IMR-90 (cell line): ENCODE measurements at regions not wholly inside any gene's neighbourhood (a gene's known extent, or its start where the extent isn't known, plus 50 kb on each side); places are given as distances from the start of the nearest gene placed in this dataset.

ENCODE experiments used
- ATAC-seq: fragments of 200-7000 bp; cut with Tn5 transposase; 2 replicates; pipeline ENCODE4 v1.9.1; 2020; ENCODE audit warnings: low read depth, mild to moderate bottlenecking, moderate library complexity
- BruUV-seq: library from RNA; stranded (reverse); fragments of 400-500 nt; replicated peaks from 2 replicates; lab custom pipeline; 2021; lab: Mats Ljungman, UMichigan
- CTCF ChIA-PET: fragments of 300-600 bp; formaldehyde crosslinking; extraction: SDS; loops from one replicate; lab custom pipeline; 2021; ENCODE audit warnings: antibody characterized with exemption; lab: Yijun Ruan, JAX
- POLR2A ChIA-PET: fragments of 300-600 bp; sonication (Branson Sonifier 250); formaldehyde crosslinking; loops from one replicate; lab custom pipeline; 2022; ENCODE audit warnings: antibody characterized with exemption; ENCODE audit not compliant: unreplicated experiment; lab: Charles Lee
- DNase-seq: peaks from one replicate; pipeline ENCODE4 v3.0.0; 2013
- H2AFZ ChIP-seq: replicated peaks from 2 replicates; pipeline ENCODE3; 2013; ENCODE audit warnings: low read length, mild to moderate bottlenecking; ENCODE audit not compliant: poor library complexity
- H2AK5ac ChIP-seq: 2 replicates; pipeline ENCODE4 v1.6.1; 2013; ENCODE audit warnings: low read depth, low read length, inconsistent platforms
- H2AK9ac ChIP-seq: replicated peaks from 2 replicates; pipeline ENCODE3; 2013; ENCODE audit warnings: mild to moderate bottlenecking, low read depth, low read length, moderate library complexity; ENCODE audit not compliant: poor library complexity
- H2BK120ac ChIP-seq: 2 replicates; pipeline ENCODE4 v1.6.1; 2013; ENCODE audit warnings: low read depth, low read length, inconsistent platforms
- H2BK15ac ChIP-seq: 3 replicates; pipeline ENCODE4 v1.6.1; 2013; ENCODE audit warnings: low read depth, low read length, inconsistent platforms
- H2BK20ac ChIP-seq: 2 replicates; pipeline ENCODE4 v1.6.1; 2013; ENCODE audit warnings: low read depth, mild to moderate bottlenecking, inconsistent platforms, low read length, moderate library complexity
- H2BK5ac ChIP-seq: 2 replicates; pipeline ENCODE4 v1.6.1; 2013; ENCODE audit warnings: mild to moderate bottlenecking, low read depth, low read length, inconsistent platforms; ENCODE audit not compliant: poor library complexity, severe bottlenecking
- H3K14ac ChIP-seq: replicated peaks from 2 replicates; pipeline ENCODE4 v1.6.1; 2013; ENCODE audit warnings: low read depth, low read length, inconsistent platforms
- H3K18ac ChIP-seq: 2 replicates; pipeline ENCODE4 v1.6.1; 2013; ENCODE audit warnings: low read depth, low read length, control low read depth
- H3K23ac ChIP-seq: 2 replicates; pipeline ENCODE4 v1.6.1; 2013; ENCODE audit warnings: low read depth, low read length, inconsistent platforms
- H3K27ac ChIP-seq: 2 replicates; pipeline ENCODE4 v1.5.1; 2013; ENCODE audit warnings: mild to moderate bottlenecking, control low read depth, low read length; ENCODE audit not compliant: insufficient read depth
- H3K27me3 ChIP-seq: 2 replicates; pipeline ENCODE4 v1.6.1; 2013; ENCODE audit warnings: low read length; ENCODE audit not compliant: control insufficient read depth, insufficient read depth
- H3K36me3 ChIP-seq: 2 replicates; pipeline ENCODE4 v1.6.1; 2013; ENCODE audit warnings: low read length, mixed read lengths; ENCODE audit not compliant: control insufficient read depth, insufficient read depth
- H3K4ac ChIP-seq: 2 replicates; pipeline ENCODE4 v1.6.1; 2013; ENCODE audit warnings: low read depth, low read length, inconsistent platforms
- H3K4me1 ChIP-seq: 2 replicates; pipeline ENCODE4 v1.6.1; 2013; ENCODE audit warnings: low read length, mixed read lengths; ENCODE audit not compliant: control insufficient read depth, insufficient read depth
- H3K4me2 ChIP-seq: 2 replicates; pipeline ENCODE4 v1.6.1; 2013; ENCODE audit warnings: low read depth, mild to moderate bottlenecking, control low read depth, low read length, moderate library complexity
- H3K4me3 ChIP-seq: 2 replicates; pipeline ENCODE4 v1.5.1; 2013; ENCODE audit warnings: low read depth, mild to moderate bottlenecking, control low read depth, low read length, moderate library complexity; ENCODE audit not compliant: insufficient read depth
- H3K56ac ChIP-seq: 2 replicates; pipeline ENCODE4 v1.6.1; 2013; ENCODE audit warnings: low read length, inconsistent platforms; ENCODE audit not compliant: insufficient read depth; ENCODE audit errors: extremely low read depth
- H3K79me1 ChIP-seq, 2 experiments: 2 replicates each; pipeline ENCODE4 v1.6.1; 2013; ENCODE audit warnings: low read length in 2 of 2, inconsistent platforms in 1 of 2, low read depth in 1 of 2
- H3K9ac ChIP-seq: 2 replicates; pipeline ENCODE4 v1.6.1; 2013; ENCODE audit warnings: low read depth, low read length, control low read depth
- H3K9me1 ChIP-seq: 2 replicates; pipeline ENCODE4 v1.6.1; 2013; ENCODE audit warnings: low read length, inconsistent platforms; ENCODE audit not compliant: insufficient read depth
- H3K9me3 ChIP-seq: 2 replicates; pipeline ENCODE4 v1.6.1; 2013; ENCODE audit warnings: low read length; ENCODE audit not compliant: control insufficient read depth, insufficient read depth
- H4K20me1 ChIP-seq: 2 replicates; pipeline ENCODE4 v1.6.1; 2013; ENCODE audit warnings: low read length, inconsistent platforms; ENCODE audit not compliant: insufficient read depth
- H4K5ac ChIP-seq: 2 replicates; pipeline ENCODE4 v1.6.1; 2013; ENCODE audit warnings: mild to moderate bottlenecking, low read depth, low read length, control low read depth
- H4K8ac ChIP-seq, 2 experiments: 2 replicates each; pipeline ENCODE4 v1.6.1; 2013; ENCODE audit warnings: low read depth in 2 of 2, low read length in 2 of 2, control low read depth in 1 of 2, inconsistent platforms in 1 of 2
- H4K91ac ChIP-seq: 2 replicates; pipeline ENCODE4 v1.6.1; 2013; ENCODE audit warnings: low read depth, low read length, inconsistent platforms; ENCODE audit not compliant: insufficient read depth
- CHD1 ChIP-seq: IDR thresholded peaks from 2 replicates; pipeline ENCODE4 v1.6.1; 2012; ENCODE audit warnings: low read depth, low read length, improper control_type of control experiment
- FOS ChIP-seq: fragments of 150-350 bp; IDR thresholded peaks from 2 replicates; pipeline ENCODE4 v1.6.1; 2016; ENCODE audit warnings: low read depth, low read length
- MAFK ChIP-seq: IDR thresholded peaks from 2 replicates; pipeline ENCODE4 v1.6.1; 2012; ENCODE audit warnings: low read depth, low read length, improper control_type of control experiment
- RAD21 ChIP-seq: IDR thresholded peaks from 2 replicates; pipeline ENCODE4 v1.6.1; 2012; ENCODE audit warnings: low read length, improper control_type of control experiment
- RCOR1 ChIP-seq: IDR thresholded peaks from 2 replicates; pipeline ENCODE4 v1.6.1; 2012; ENCODE audit warnings: mild to moderate bottlenecking, low read length, improper control_type of control experiment; ENCODE audit not compliant: insufficient replicate concordance
- RFX5 ChIP-seq: IDR thresholded peaks from 2 replicates; pipeline ENCODE4 v1.8.0; 2012; ENCODE audit warnings: low read depth, mild to moderate bottlenecking, low read length, moderate library complexity
- WGBS, 2 experiments: methylation state at CpG; one replicate each; pipeline versions ENCODE4 v1.1.5 to v1.1.7; 2013; ENCODE audit warnings: missing lambda C conversion rate in 2 of 2; ENCODE audit not compliant: insufficient read length in 1 of 2; ENCODE audit errors: extremely low coverage in 2 of 2; 5-methylcytosine and 5-hydroxymethylcytosine counted together
- dilution Hi-C: fragments of 300-500 bp; cut with HindIII; formaldehyde crosslinking; loops from one replicate; pipeline ENCODE4 v1.14.3; 2018; ENCODE audit warnings: low sequenced_read_pairs; ENCODE audit not compliant: unreplicated experiment
- in situ Hi-C: fragments of 300-500 bp; cut with MboI; formaldehyde crosslinking; loops from 3 replicates; pipeline ENCODE4 v1.14.3; 2019; ENCODE audit warnings: low sequenced_read_pairs, inconsistent platforms, mixed read lengths
- intact Hi-C: fragments of 100-400 bp; cut with micrococcal nuclease; formaldehyde crosslinking; loops from 2 replicates; pipeline ENCODE4 v1.10.0; 2022
- TF ChIP-seq, protein P1 (sequence below): fragments of 150-350 bp; IDR thresholded peaks from 2 replicates; pipeline ENCODE4 v1.6.1; 2016; ENCODE audit warnings: low read depth, mild to moderate bottlenecking, low read length, moderate library complexity, borderline replicate concordance

DNA sequence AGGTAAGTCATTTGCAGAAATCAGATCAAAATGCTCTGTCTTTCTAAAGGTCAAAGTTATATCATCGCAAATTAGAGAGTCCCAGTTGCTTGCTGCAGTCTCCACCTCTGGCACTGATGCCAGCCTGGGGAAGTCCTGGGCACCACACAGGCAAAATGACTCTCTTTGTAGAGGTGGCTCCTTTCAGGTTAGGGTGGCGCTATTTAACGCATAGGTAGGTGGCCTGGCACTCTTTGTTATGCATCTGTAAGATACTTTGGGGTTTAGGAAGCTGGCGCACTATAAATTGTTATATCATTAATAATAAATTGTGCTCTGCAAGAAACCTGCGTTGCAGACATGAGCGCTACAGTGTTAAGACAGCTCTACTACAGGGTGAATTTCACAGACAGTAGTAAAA lies 268.5 kb downstream of the ICOS start:
- Histone ChIP-seq H3K18ac (no peak overlapping the region), H3K4me1 (no peaks in the 10 kb centered on the region), H3K4me3 (no peak overlapping the region), H3K79me1 (no peaks in the 10 kb centered on the region), H3K14ac (no peak overlapping the region), H2AFZ (no peak overlapping the region), H3K36me3 (no peaks in the 10 kb centered on the region), H3K27me3 (peaks cover 18% of the 10 kb centered on the region), H2BK120ac (no peak overlapping the region), H3K9me3 (no peaks in the 10 kb centered on the region), H3K9me1 (no peaks in the 10 kb centered on the region), H3K27ac (no peak overlapping the region), H2BK15ac (no peak overlapping the region), H2BK20ac (no peak overlapping the region), H4K91ac (no peak overlapping the region), H3K23ac (no peak overlapping the region), H2AK9ac (no peak overlapping the region), H3K56ac (no peak overlapping the region), H2AK5ac (no peak overlapping the region), H4K8ac (no peak overlapping the region), H2BK5ac (no peak overlapping the region), H3K4ac (no peak overlapping the region), H3K9ac (no peak overlapping the region), H4K5ac (no peak overlapping the region), H4K20me1 (no peaks in the 10 kb centered on the region), H3K4me2 (no peak overlapping the region)
- POLR2A ChIA-PET = no interaction called here
- BruUV-seq = no TSS peak
- WGBS, 2 experiments = no CpG with 5 or more reads among the region's 6 CpGs
- TF ChIP-seq CHD1 (no peak), RFX5 (no peak), MAFK (no peak), RAD21 (no peak), RCOR1 (no peak), FOS (no peak)
- TF ChIP-seq, protein P1, sequence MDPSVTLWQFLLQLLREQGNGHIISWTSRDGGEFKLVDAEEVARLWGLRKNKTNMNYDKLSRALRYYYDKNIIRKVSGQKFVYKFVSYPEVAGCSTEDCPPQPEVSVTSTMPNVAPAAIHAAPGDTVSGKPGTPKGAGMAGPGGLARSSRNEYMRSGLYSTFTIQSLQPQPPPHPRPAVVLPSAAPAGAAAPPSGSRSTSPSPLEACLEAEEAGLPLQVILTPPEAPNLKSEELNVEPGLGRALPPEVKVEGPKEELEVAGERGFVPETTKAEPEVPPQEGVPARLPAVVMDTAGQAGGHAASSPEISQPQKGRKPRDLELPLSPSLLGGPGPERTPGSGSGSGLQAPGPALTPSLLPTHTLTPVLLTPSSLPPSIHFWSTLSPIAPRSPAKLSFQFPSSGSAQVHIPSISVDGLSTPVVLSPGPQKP = no peak
- DNase-seq (no peak), ATAC-seq (no peak)
- CTCF ChIA-PET = no interaction called here
- intact Hi-C loops (no loop called here), dilution Hi-C loops (no loop called here), in situ Hi-C loops (no loop called here)
